Activated CD4-positive, alpha-beta T cell treated with anti-CD3 and anti-CD28 coated beads, Interleukin-10, Interleukin-2, amounts not matched to agents 100 ng/mL and 50 ng/mL, durations not matched to agents 16 hours and 8 hours (primary cell): ENCODE measurements at regions not wholly inside any gene's neighbourhood (a gene's known extent, or its start where the extent isn't known, plus 50 kb on each side); places are given as distances from the start of the nearest gene placed in this dataset.
"Not testable (repeated sequence)": the region's sequence is repeated elsewhere in the genome, so short reads cannot be mapped to it uniquely, and the experiment has no call there.

Experiments used
- DNase-seq: peaks from one replicate; pipeline ENCODE4 v3.0.0-alpha.2; 2020

- DNase-seq = no peak
Observed at GRCh38 chr10:107542607-107543006, 378.1 kb upstream of the SORCS1 start.

DNA sequence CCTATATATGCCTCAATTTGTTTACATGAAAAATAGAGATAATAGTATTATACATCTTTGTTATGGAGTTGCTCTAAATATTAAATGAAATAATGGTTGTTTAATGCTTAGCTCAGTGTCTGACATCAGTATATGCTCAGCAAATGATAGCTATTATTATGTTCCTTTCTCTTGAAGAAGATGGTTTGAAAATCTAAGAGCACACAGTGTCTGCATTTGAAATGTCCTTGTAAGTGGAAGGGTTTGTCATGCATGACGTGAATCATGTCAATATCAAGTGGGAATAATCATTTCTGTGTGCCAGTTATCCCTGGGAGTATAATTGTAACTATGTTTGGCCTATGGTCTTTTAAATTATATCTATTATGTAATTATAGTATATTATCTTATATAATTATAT is 377.5 kb upstream of the SORCS1 start:
- DNase-seq = no peak

- DNase-seq = no peak
Observed at GRCh38 chr10:107540981-107541380, 376.5 kb upstream of the SORCS1 start.

DNA sequence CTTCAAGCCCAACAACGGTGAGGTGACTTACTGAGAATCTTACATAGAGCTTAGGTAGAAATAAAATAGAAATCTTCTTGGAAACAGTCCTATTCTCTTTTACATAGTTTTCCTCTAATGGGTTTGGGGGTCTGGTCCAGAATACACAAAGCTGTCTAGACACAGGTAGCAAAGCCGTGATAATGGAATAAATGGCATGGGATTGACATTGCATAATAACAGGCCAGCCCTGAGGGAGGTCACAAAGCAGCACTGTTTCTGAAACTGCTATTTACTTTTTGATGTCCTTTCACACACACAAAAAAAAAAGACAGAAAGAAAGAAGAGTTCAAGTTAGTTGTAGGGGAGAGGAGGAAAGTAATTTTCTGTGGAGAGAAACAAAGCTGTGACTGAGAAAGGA is 364.8 kb upstream of the SORCS1 start:
- DNase-seq = no peak

- DNase-seq = no peak
Observed at GRCh38 chr10:107520348-107520747, 355.8 kb upstream of the SORCS1 start.

- DNase-seq = no peak
Observed at GRCh38 chr10:107517811-107518210, 353.3 kb upstream of the SORCS1 start.

DNA sequence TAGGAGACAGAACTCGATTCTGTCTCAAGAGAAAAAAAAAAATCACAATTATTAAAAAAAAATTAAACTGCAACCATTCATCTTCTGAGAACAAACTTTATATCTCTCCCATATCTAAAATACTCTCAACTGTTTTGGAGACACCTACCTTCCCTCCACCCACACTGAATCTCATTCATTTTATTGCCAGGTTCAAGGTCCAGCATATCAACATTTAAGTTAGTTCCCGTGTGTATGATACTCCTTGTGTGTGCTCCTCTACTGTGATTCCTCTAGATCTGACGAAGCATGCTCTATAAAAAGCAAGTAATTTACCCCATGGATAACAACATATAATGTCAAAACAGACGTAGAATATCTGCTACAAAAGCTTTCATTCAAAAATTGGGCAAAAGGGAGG is 351.8 kb upstream of the SORCS1 start:
- DNase-seq = no peak

DNA sequence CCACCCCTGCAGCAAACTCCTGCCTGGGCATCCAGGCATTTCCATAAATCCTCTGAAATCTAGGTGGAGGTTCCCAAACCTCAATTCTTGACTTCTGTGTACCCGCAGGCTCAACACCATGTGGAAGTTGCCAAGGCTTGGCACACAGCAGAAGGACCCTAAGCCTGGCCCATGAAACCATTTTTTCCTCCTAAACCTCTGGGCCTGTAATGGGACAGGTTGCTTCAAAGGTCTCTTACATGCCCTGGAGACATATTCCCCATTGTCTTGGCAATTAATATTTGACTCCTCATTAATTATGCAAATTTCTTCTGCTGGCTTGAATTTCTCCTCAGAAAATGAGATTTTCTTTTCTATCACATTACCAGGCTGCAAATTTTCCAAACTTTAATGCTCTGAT is 339.5 kb upstream of the SORCS1 start:
- DNase-seq = not testable (repeated sequence)

DNA sequence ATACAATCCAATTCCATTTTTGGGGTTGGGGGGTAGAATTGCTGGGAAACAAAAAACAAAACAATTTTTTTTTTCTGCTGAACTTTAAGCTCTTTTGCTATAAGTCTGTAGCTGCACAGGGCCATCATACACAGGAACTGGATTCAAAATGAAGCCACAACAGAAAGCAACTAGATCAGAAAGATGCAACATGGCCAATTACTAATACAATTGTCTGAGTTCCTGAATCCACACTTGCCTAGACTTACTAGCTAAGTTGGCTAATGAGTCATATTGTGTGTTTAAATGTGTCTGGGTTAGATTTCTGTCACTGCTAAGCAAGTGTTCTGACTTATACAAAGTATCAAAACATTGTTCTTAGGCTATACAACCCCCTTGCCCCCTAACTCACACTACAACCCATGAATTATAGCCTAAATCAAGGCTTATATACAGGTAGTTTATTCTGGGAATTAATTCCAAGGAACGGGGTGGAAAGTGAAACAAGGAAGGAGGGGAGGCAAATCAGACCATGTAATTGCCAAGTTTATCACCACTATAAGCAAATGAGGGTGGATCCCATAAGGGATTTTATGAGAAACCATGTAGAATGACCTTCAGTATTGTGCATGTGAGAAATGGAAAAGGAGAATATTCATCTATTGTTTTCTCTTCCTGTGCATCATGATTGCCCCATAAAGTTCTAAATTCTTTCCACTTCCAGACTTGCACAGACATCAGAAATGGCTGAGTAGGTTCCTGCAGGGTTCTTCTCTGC is 337.9 kb upstream of the SORCS1 start:
- no peak for DNase-seq

DNA sequence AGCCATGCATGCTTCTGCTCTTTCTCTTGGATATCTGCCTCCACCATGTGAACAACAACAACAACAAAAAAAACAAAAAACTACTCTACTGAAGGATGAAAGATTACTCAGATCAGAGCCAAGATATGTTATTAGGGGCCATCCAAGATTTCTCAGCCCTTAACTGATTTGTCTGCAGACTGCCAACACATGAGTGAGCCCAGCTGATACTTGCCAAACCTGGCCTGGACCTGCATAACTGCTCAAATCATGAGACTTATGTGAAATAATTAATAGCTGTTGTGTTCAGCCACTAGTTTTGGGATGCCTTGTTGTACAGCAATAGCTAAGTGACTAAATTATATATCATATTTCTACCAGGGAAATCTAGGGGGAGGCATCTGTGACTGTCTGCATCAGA is 334.5 kb upstream of the SORCS1 start:
- DNase-seq = no peak

DNA sequence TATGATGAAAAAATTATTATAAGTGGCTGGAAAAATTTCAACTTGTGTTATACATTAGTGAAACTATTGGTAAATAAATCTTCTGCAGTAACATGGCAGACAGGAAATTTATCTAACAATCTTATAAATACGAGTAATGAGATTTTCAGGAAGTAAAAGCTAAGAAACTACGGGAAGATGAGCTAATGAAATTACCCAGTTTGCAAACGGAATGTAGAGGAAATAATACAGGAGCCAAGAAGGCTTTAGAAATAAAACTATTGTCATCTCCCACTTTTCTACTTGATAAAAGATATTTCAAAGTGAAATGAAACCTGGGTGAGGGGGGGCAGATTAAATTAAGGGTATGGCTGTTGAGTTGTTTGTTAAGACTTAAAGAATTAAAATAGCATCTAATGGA is 332.5 kb upstream of the SORCS1 start:
- no peak for DNase-seq

DNA sequence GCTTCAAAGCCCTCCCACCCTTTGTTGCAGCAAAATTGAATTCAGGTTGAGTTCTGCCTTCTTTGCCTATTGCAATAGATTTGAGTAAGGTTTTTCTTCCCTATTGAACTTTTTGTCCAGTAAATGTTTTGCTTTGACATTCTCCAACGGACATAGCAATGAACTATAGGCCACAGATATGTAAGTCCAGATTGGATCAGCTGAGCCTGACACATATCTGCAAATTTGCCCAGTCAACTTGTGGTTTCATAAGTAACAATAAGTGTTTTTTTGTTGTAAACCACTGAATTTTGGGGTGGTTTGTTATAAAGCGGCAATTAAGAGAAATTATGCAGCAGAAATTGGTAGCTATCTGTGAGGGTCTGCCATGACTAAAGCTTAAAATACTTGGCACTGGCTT is 332.1 kb upstream of the SORCS1 start:
- DNase-seq = no peak

- no peak for DNase-seq
Observed at GRCh38 chr10:107492389-107492788, 327.9 kb upstream of the SORCS1 start.

- no peak for DNase-seq
Observed at GRCh38 chr10:107490389-107490788, 325.9 kb upstream of the SORCS1 start.

DNA sequence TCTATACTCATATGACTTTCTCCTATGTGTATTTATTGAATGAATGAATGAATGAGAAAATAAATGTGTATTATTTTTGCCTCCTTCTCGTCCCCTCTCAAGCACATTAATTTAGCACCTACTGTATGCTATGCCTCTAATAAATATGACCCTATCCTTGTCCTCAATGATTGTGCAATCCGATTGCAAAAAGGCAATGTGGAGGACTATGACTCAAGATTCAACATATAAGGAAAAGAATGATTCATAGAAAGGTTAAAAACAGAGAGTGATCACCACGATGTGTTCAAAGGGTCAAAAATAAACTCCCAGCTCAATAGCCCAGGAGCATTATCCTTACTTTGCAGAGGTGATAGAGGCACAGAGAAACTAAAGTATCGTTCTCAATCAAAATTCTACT is 322.8 kb upstream of the SORCS1 start:
- no peak for DNase-seq

DNA sequence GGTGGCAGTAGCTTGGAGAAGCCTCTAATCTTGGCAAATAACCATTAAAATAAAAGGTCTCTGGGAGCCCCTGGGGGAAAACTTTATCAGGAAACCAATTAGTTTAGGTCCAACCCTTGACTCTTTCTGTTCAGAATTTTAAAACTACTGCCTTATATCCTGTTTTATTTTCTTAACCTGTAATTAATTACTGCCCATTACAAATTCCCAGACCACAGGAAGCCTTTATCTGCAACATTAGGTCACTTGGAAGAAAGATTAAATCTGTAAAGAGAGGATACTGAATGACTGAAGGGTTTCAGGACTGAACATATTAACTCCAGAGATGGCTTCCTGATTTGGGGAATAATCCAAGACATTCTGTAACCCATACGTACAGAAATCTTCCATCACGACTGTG is 320.5 kb upstream of the SORCS1 start:
- DNase-seq = no peak

GRCh38 chr10:107481881-107482280 is 317.4 kb upstream of the SORCS1 start:
- no peak for DNase-seq

DNA sequence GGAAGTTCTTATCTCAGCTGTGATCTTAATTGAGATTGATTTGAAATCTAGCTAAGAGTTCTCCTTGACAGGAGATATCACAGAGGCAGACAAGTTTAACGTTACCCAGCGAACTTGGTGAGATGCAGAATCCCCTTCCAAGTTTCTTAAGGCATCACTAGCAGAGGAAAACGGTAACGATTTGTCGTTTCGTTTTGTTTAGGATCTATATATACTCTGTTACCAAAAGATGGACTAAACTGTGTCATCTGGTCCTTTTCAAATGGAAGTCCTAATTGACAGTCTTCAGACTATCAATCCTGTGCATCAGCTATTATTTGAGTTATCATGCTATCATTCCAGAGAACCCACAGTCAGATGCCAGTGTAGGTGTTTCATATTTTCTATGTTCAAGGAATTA is 316.7 kb upstream of the SORCS1 start:
- no peak for DNase-seq

DNA sequence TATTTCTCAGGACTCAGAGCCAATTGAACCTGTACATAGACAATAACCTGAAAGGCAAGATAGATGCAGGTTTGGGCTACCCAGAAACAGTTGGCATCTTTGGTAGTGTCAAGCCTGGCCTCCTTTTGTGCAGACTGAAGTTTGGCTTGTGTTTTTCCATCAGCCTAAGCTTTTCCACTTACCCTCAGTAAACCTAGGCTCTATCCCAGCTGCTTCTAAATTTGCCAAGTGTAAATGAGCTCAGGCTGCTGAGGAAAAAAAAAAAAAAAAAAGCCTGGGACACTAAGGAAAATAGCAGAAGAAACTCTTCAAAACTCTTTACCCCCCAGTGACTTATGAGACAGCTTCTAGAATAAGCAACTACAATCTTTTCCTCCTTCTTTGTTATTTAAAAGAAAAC is 316.3 kb upstream of the SORCS1 start:
- no peak for DNase-seq

DNA sequence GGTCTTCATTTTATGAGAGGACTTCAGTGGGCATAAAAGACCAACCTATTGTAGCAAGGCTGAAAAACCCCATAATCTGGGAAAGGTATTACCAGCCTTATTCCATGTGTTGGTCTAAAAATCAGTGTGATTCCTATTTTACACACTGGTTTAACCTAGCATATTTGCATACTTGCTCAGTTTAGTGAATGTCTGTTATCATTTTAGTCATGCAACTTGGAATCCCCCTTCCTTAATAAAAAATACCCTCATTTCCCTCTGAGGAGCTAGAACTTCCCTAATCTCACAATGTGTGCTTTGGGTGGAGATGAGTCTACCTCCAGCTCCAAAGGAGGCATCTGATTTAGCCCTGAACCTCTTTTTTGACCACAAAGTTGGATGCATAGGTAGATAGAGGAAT is 312.8 kb upstream of the SORCS1 start:
- DNase-seq = no peak

DNA sequence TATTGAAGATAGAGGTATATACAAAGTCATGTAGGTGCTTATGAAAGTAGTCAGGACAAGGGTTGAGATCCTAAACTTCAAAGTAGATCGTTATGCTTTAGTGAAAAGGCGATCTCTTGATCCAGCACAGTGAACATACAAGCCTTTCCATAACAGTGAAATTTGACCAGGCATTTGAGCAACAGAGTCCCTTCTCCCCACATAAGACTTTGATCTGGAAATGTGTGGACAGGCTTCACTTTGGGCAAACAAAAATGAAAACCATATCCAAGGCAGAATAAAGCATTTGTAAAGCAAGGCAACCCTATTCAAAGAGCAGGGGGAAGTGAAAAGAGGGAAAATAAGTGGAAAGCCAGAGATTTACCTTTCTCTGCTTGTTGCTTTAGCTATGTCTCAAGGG is 311.9 kb upstream of the SORCS1 start:
- DNase-seq = no peak

DNA sequence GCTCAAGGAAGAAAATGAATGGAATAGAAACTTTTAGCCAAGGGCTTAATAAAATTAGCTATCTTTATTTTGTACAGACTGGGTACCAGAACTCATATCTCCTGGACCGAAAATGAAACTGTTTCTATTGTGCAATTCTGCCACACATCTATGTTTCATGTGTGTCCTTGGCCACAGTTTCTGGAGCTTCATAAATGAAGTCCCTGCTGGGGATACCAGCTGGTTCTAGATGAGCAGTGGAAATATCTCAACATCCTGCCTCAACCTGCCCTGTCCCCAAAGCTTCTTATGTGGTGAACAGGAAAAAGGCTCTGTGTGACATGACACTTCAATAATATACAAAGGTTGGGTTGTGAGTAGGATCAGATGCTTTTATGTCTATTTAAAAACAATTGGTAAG is 310.1 kb upstream of the SORCS1 start:
- no peak for DNase-seq

GRCh38 chr10:107473225-107473624 is 308.7 kb upstream of the SORCS1 start:
- no peak for DNase-seq

GRCh38 chr10:107471911-107472310 is 307.4 kb upstream of the SORCS1 start:
- DNase-seq = no peak

- DNase-seq = no peak
Observed at GRCh38 chr10:107453561-107453960, 289.1 kb upstream of the SORCS1 start.

DNA sequence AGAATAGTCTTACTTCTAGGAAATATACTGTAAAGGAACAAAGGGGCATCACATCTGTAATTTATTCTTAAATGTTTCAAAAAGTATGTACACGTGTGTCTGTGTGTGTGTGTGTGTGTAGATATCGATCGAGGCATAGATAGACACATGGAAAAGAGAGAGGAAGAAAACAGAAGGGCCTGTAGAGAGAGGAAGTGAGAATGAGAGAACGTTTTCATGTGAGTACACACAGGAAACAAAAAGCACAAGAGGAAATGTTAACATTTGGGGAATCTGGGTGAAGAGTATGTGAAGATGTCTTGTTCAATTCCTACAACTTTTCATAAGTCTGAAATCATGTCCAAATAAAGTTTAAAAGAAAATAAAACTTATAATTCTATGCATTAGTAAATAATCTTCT is 286.5 kb upstream of the SORCS1 start:
- no peak for DNase-seq
